ENCODE measurements at regions not wholly inside any gene's neighbourhood (a gene's known extent, or its start where the extent isn't known, plus 50 kb on each side); places are given as distances from the start of the nearest gene placed in this dataset.
"Not testable (repeated sequence)": the region's sequence is repeated elsewhere in the genome, so short reads cannot be mapped to it uniquely, and the experiment has no call there.

GRCh38 chr7:90053094-90053493 lies 101.2 kb upstream of the STEAP1 start:
- TF ChIP-seq, protein P1, sequence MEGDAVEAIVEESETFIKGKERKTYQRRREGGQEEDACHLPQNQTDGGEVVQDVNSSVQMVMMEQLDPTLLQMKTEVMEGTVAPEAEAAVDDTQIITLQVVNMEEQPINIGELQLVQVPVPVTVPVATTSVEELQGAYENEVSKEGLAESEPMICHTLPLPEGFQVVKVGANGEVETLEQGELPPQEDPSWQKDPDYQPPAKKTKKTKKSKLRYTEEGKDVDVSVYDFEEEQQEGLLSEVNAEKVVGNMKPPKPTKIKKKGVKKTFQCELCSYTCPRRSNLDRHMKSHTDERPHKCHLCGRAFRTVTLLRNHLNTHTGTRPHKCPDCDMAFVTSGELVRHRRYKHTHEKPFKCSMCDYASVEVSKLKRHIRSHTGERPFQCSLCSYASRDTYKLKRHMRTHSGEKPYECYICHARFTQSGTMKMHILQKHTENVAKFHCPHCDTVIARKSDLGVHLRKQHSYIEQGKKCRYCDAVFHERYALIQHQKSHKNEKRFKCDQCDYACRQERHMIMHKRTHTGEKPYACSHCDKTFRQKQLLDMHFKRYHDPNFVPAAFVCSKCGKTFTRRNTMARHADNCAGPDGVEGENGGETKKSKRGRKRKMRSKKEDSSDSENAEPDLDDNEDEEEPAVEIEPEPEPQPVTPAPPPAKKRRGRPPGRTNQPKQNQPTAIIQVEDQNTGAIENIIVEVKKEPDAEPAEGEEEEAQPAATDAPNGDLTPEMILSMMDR (IDR thresholded peaks at IDR 0.05; ENCODE audit: borderline replicate concordance) = no peak
- no peak for DNase-seq
- Histone ChIP-seq H3K27me3 (ENCODE audit: low read depth) (no peaks in the 10 kb centered on the region), H3K27ac (replicated peaks) (no peak overlapping the region), H3K9me3 (replicated peaks) (peaks cover 17% of the 10 kb centered on the region), H3K4me3 (no peak overlapping the region), H3K4me1 (no peaks in the 10 kb centered on the region), H3K36me3 (no peaks in the 10 kb centered on the region)
- intact Hi-C loops (cut with micrococcal nuclease) = no loop called here

- Histone ChIP-seq H3K4me3 (no peak overlapping the region), H3K27me3 (ENCODE audit: low read depth) (no peaks in the 10 kb centered on the region), H3K9me3 (replicated peaks) (no peaks in the 10 kb centered on the region), H3K4me1 (no peaks in the 10 kb centered on the region), H3K36me3 (no peaks in the 10 kb centered on the region), H3K27ac (replicated peaks) (no peak overlapping the region)
- intact Hi-C loops (cut with micrococcal nuclease) = no loop called here
- TF ChIP-seq, protein P1 (IDR thresholded peaks at IDR 0.05; ENCODE audit: borderline replicate concordance) = no peak
- DNase-seq = no peak
Observed at GRCh38 chr7:90061077-90061476, 93.2 kb upstream of the STEAP1 start.

- TF ChIP-seq, protein P1 (IDR thresholded peaks at IDR 0.05; ENCODE audit: borderline replicate concordance) = no peak
- no peaks in the 10 kb centered on the region for H3K9me3 ChIP-seq (replicated peaks)
- H3K27ac ChIP-seq (replicated peaks) = no peak overlapping the region
- intact Hi-C loops (cut with micrococcal nuclease) = no loop called here
- no peak overlapping the region for H3K4me3 ChIP-seq
- no peak for DNase-seq
- H3K27me3 ChIP-seq (ENCODE audit: low read depth) = no peaks in the 10 kb centered on the region
- no peaks in the 10 kb centered on the region for H3K4me1 ChIP-seq
- H3K36me3 ChIP-seq = no peaks in the 10 kb centered on the region
Observed at GRCh38 chr7:90064370-90064769, 89.9 kb upstream of the STEAP1 start.

- TF ChIP-seq, protein P1 (IDR thresholded peaks at IDR 0.05; ENCODE audit: borderline replicate concordance) = no peak
- DNase-seq = no peak
Observed at GRCh38 chr7:90067171-90067570, 87.1 kb upstream of the STEAP1 start.

GRCh38 chr7:90070238-90070637 lies 84.0 kb upstream of the STEAP1 start:
- H3K4me3 ChIP-seq; intact Hi-C loops (cut with micrococcal nuclease); H3K27ac ChIP-seq (replicated peaks); H3K27me3 ChIP-seq (ENCODE audit: low read depth); DNase-seq; H3K4me1 ChIP-seq; H3K36me3 ChIP-seq; H3K9me3 ChIP-seq (replicated peaks): not testable (repeated sequence)

More at GRCh38 chr7:90067171-90067570, 87.1 kb upstream of the STEAP1 start:
- intact Hi-C loops (cut with micrococcal nuclease) = no loop called here
- no peaks in the 10 kb centered on the region for H3K27me3 ChIP-seq (ENCODE audit: low read depth)
- no peak overlapping the region for H3K4me3 ChIP-seq
- no peak overlapping the region for H3K27ac ChIP-seq (replicated peaks)
- no peaks in the 10 kb centered on the region for H3K36me3 ChIP-seq
- no peaks in the 10 kb centered on the region for H3K9me3 ChIP-seq (replicated peaks)
- H3K4me1 ChIP-seq = no peaks in the 10 kb centered on the region

GRCh38 chr7:90078921-90079320 lies 75.3 kb upstream of the STEAP1 start:
- TF ChIP-seq, protein P1 (IDR thresholded peaks at IDR 0.05; ENCODE audit: borderline replicate concordance) = no peak
- Histone ChIP-seq H3K4me1 (no peaks in the 10 kb centered on the region), H3K27me3 (ENCODE audit: low read depth) (no peaks in the 10 kb centered on the region), H3K9me3 (replicated peaks) (peaks cover 9% of the 10 kb centered on the region), H3K27ac (replicated peaks) (no peak overlapping the region), H3K4me3 (no peak overlapping the region), H3K36me3 (no peaks in the 10 kb centered on the region)
- intact Hi-C loops (cut with micrococcal nuclease) = no loop called here
- no peak for DNase-seq

Measured in left ventricle myocardium inferior (tissue), 1 donor.